Chondrocyte (in vitro differentiated cells): ENCODE measurements at regions not wholly inside any gene's neighbourhood (a gene's known extent, or its start where the extent isn't known, plus 50 kb on each side); places are given as distances from the start of the nearest gene placed in this dataset.
A peak's percentile ranks its signal among the peaks of the same experiment; 100 is the strongest.
"Not testable (repeated sequence)": the region's sequence is repeated elsewhere in the genome, so short reads cannot be mapped to it uniquely, and the experiment has no call there.

Experiments used
- DNase-seq: peaks from one replicate; pipeline ENCODE4 v3.0.0; 2021; ENCODE audit warnings: mixed read lengths, low spot score
- H3K27ac Mint-ChIP-seq: one replicate; pipeline ENCODE4 v1.8.0; 2021; ENCODE audit warnings: mild to moderate bottlenecking, moderate library complexity, mixed read lengths; ENCODE audit not compliant: unreplicated experiment
- H3K27me3 Mint-ChIP-seq: 2 replicates; pipeline ENCODE4 v1.8.0; 2021; ENCODE audit warnings: low read depth, mixed read lengths
- H3K36me3 Mint-ChIP-seq: 2 replicates; pipeline ENCODE4 v1.8.0; 2021; ENCODE audit warnings: low read depth, mixed read lengths
- H3K4me1 Mint-ChIP-seq: 2 replicates; pipeline ENCODE4 v1.8.0; 2021; ENCODE audit warnings: low read depth, mild to moderate bottlenecking, mixed read lengths
- H3K4me3 Mint-ChIP-seq: one replicate; pipeline ENCODE4 v1.8.0; 2021; ENCODE audit warnings: mild to moderate bottlenecking, moderate library complexity, mixed read lengths; ENCODE audit not compliant: unreplicated experiment
- H3K9me3 Mint-ChIP-seq: 2 replicates; pipeline ENCODE4 v1.8.0; 2021; ENCODE audit warnings: low read depth, mixed read lengths
- TF ChIP-seq, protein P1 (sequence below): fragments of 200-600 bp; sonication (generic); IDR thresholded peaks from 2 replicates; pipeline ENCODE4 v1.5.0; 2021; ENCODE audit warnings: antibody characterized with exemption, mild to moderate bottlenecking, moderate library complexity

- TF ChIP-seq, protein P1, sequence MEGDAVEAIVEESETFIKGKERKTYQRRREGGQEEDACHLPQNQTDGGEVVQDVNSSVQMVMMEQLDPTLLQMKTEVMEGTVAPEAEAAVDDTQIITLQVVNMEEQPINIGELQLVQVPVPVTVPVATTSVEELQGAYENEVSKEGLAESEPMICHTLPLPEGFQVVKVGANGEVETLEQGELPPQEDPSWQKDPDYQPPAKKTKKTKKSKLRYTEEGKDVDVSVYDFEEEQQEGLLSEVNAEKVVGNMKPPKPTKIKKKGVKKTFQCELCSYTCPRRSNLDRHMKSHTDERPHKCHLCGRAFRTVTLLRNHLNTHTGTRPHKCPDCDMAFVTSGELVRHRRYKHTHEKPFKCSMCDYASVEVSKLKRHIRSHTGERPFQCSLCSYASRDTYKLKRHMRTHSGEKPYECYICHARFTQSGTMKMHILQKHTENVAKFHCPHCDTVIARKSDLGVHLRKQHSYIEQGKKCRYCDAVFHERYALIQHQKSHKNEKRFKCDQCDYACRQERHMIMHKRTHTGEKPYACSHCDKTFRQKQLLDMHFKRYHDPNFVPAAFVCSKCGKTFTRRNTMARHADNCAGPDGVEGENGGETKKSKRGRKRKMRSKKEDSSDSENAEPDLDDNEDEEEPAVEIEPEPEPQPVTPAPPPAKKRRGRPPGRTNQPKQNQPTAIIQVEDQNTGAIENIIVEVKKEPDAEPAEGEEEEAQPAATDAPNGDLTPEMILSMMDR, result no peak
- Mint-ChIP-seq H3K36me3 (no peaks in the 10 kb centered on the region), H3K9me3 (peaks cover 7% of the 10 kb centered on the region), H3K4me1 (no peaks in the 10 kb centered on the region), H3K27ac (no peak overlapping the region), H3K4me3 (no peak overlapping the region), H3K27me3 (no peaks in the 10 kb centered on the region)
- DNase-seq, result no peak
Measured at GRCh38 chr14:27836386-27836785, 930.2 kb upstream of the FOXG1 start.

DNA sequence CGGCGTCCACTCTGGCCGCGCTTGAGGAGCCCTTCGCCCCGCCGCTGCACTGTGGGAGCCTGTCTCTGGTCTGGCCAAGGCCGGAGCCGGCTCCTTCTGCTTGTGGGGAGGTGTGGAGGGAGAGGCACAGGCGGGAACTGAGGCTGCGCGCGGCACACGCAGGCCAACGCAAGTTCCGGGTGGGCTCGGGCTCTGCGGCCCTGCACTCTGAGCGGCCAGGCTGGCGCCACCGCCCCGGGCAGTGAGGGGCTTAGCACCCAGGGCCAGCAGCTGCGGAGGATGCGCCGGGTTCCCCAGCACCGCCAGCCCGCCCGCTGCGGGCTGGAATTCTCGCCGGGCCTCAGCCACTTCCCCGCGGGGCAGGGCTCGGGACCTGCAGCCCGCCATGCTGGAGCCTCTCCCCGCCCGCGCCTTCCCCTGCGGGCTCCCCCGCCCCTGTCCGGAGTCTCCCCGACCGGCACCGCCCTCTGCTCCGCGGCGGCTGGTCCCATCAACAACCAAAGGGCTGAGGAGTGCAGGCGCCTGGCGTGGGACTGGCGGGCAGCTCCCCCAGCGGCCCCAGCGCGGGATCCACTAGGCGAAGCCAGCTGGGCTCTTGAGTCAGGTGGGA, 921.2 kb upstream of the FOXG1 start:
- H3K27ac Mint-ChIP-seq, result no peak overlapping the region
- H3K4me3 Mint-ChIP-seq, result no peak overlapping the region
- H3K9me3 Mint-ChIP-seq, result peaks cover 16% of the 10 kb centered on the region
- no peaks in the 10 kb centered on the region for H3K4me1 Mint-ChIP-seq
- TF ChIP-seq, protein P1, result no peak
- no peaks in the 10 kb centered on the region for H3K36me3 Mint-ChIP-seq
- no peaks in the 10 kb centered on the region for H3K27me3 Mint-ChIP-seq
- peak; percentile 74 for DNase-seq

GRCh38 chr14:27845902-27846301, 920.7 kb upstream of the FOXG1 start:
- H3K36me3 Mint-ChIP-seq, result no peaks in the 10 kb centered on the region
- no peak overlapping the region for H3K27ac Mint-ChIP-seq
- no peak for DNase-seq
- TF ChIP-seq, protein P1, result no peak
- no peaks in the 10 kb centered on the region for H3K4me1 Mint-ChIP-seq
- H3K27me3 Mint-ChIP-seq, result no peaks in the 10 kb centered on the region
- H3K9me3 Mint-ChIP-seq, result peaks cover 17% of the 10 kb centered on the region
- no peak overlapping the region for H3K4me3 Mint-ChIP-seq

DNA sequence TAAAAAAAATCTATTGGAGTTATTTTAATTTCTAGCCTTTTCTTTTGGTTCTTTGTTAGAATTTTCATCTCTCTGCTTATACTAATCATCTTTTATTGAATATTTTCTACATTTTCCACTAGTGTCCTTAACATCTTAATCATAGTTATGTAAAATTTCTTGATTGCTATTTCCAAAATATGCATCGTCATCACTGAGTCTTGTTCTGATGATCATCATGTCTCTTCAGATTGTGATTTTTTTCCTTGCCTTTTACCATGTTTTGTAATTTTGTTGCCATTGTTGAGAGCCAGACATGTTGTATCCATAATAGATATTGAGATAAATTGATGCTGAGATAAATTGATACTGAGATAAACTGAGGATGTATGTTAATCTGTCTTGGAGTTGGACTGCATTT, 919.1 kb upstream of the FOXG1 start:
- H3K27me3 Mint-ChIP-seq, H3K36me3 Mint-ChIP-seq, H3K27ac Mint-ChIP-seq, DNase-seq, H3K4me3 Mint-ChIP-seq, H3K4me1 Mint-ChIP-seq: not testable (repeated sequence)
- H3K9me3 Mint-ChIP-seq, result peaks cover 24% of the 10 kb centered on the region

DNA sequence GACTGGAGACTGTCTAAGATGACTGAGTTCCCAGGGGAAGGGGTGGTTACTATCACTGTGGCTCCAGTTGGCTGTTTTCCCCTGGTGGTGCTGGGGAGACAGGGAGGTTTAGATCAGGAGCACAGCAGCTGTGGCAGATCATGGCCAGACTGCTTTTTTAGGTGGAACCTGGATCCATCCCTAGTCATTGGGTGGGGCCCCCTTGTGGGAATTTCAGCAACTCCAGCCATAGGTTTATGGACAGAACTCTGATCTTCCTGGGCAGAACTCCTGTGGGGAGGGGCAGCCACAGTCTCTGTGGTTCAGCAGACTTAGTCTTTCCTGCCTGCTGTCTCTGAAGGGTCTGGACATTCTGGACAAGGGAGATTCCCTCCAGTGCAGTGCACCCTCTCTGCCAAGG, 917.4 kb upstream of the FOXG1 start:
- H3K36me3 Mint-ChIP-seq, H3K4me3 Mint-ChIP-seq, H3K4me1 Mint-ChIP-seq, H3K27ac Mint-ChIP-seq, DNase-seq, H3K27me3 Mint-ChIP-seq: not testable (repeated sequence)
- H3K9me3 Mint-ChIP-seq, result peaks cover 39% of the 10 kb centered on the region

GRCh38 chr14:27862684-27863083, 903.9 kb upstream of the FOXG1 start:
- Mint-ChIP-seq H3K27me3 (no peaks in the 10 kb centered on the region), H3K27ac (no peak overlapping the region), H3K4me1 (no peaks in the 10 kb centered on the region), H3K9me3 (peaks cover 3% of the 10 kb centered on the region), H3K4me3 (no peak overlapping the region), H3K36me3 (no peaks in the 10 kb centered on the region)
- TF ChIP-seq, protein P1, result no peak
- DNase-seq, result no peak
